Hepatocyte (in vitro differentiated cells): ENCODE measurements at regions not wholly inside any gene's neighbourhood (a gene's known extent, or its start where the extent isn't known, plus 50 kb on each side); places are given as distances from the start of the nearest gene placed in this dataset.

Source experiments
- EZH2 ChIP-seq: fragments of 200-600 bp; sonication (generic); IDR thresholded peaks from 2 replicates; pipeline ENCODE4 v1.6.1; 2016; ENCODE audit warnings: antibody characterized with exemption, mild to moderate bottlenecking, borderline replicate concordance
- TF ChIP-seq, protein P1 (sequence below): fragments of 200-600 bp; sonication (generic); IDR thresholded peaks from 2 replicates; pipeline ENCODE4 v1.5.1; 2016; ENCODE audit warnings: antibody characterized with exemption, mild to moderate bottlenecking; ENCODE audit not compliant: poor library complexity

GRCh38 chr17:53659181-53659580, 163.5 kb upstream of the KIF2B start:
- TF ChIP-seq, protein P1, sequence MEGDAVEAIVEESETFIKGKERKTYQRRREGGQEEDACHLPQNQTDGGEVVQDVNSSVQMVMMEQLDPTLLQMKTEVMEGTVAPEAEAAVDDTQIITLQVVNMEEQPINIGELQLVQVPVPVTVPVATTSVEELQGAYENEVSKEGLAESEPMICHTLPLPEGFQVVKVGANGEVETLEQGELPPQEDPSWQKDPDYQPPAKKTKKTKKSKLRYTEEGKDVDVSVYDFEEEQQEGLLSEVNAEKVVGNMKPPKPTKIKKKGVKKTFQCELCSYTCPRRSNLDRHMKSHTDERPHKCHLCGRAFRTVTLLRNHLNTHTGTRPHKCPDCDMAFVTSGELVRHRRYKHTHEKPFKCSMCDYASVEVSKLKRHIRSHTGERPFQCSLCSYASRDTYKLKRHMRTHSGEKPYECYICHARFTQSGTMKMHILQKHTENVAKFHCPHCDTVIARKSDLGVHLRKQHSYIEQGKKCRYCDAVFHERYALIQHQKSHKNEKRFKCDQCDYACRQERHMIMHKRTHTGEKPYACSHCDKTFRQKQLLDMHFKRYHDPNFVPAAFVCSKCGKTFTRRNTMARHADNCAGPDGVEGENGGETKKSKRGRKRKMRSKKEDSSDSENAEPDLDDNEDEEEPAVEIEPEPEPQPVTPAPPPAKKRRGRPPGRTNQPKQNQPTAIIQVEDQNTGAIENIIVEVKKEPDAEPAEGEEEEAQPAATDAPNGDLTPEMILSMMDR = no peak
- TF ChIP-seq EZH2 = no peak
